ENCODE measurements at regions not wholly inside any gene's neighbourhood (a gene's known extent, or its start where the extent isn't known, plus 50 kb on each side); places are given as distances from the start of the nearest gene placed in this dataset.

DNA sequence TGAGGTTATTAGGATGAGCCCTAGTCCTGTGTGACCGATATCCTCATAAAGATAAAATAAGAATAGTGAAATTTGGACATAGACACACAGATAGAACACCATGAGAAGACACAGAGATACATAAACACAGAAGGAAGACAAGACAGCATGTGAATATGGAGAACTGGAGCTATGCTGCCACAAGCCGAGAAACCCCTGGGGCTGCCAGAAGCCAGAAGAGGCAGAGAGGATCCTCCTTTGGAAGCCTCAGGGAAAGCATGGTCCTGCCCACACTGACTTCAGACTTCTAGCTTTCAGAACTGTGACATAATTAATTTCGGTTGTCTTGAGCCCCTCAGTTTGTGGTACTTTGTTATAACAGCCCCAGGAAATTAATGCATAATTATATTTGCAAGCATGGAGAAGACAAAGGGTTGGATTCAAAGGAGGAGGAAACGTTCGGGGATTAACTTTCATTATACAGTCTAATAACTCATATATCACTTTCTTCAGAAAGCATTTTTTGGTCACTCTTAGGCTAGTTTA, 1501.8 kb upstream of the FLRT2 start:
- intact Hi-C loops (cut with DNase I, micrococcal nuclease) = no loop called here
- DNase-seq = no peak
- Mint-ChIP-seq H3K9me3 (ENCODE audit: low read depth) (peaks cover 10% of the 10 kb centered on the region), H3K27me3 (no peaks in the 10 kb centered on the region), H3K36me3 (ENCODE audit: low read depth) (no peaks in the 10 kb centered on the region), H3K4me3 (no peak overlapping the region), H3K4me1 (no peaks in the 10 kb centered on the region), H3K27ac (no peak overlapping the region)
- ATAC-seq = no peak
- CTCF ChIA-PET = no interaction called here
- POLR2A ChIA-PET = no interaction called here

GRCh38 chr14:84029246-84029645, 1500.7 kb upstream of the FLRT2 start:
- no peak for ATAC-seq
- Mint-ChIP-seq H3K27me3 (no peaks in the 10 kb centered on the region), H3K4me1 (no peaks in the 10 kb centered on the region), H3K36me3 (ENCODE audit: low read depth) (no peaks in the 10 kb centered on the region), H3K27ac (no peak overlapping the region), H3K4me3 (no peak overlapping the region), H3K9me3 (ENCODE audit: low read depth) (peaks cover 2% of the 10 kb centered on the region)
- ChIA-PET CTCF (no interaction called here), POLR2A (no interaction called here)
- no peak for DNase-seq
- intact Hi-C loops (cut with DNase I, micrococcal nuclease) = no loop called here

- H3K27me3 Mint-ChIP-seq = no peaks in the 10 kb centered on the region
- H3K27ac Mint-ChIP-seq = no peak overlapping the region
- no peaks in the 10 kb centered on the region for H3K9me3 Mint-ChIP-seq (ENCODE audit: low read depth)
- no peaks in the 10 kb centered on the region for H3K4me1 Mint-ChIP-seq
- intact Hi-C loops (cut with DNase I, micrococcal nuclease) = no loop called here
- CTCF ChIA-PET = no interaction called here
- H3K4me3 Mint-ChIP-seq = no peak overlapping the region
- POLR2A ChIA-PET = no interaction called here
- ATAC-seq = no peak
- no peaks in the 10 kb centered on the region for H3K36me3 Mint-ChIP-seq (ENCODE audit: low read depth)
- DNase-seq = no peak
These were observed 1500.2 kb upstream of the FLRT2 start for GRCh38 chr14:84029720-84030119.

GRCh38 chr14:84036840-84037239, 1493.1 kb upstream of the FLRT2 start:
- Mint-ChIP-seq H3K4me1 (peaks cover 6% of the 10 kb centered on the region), H3K4me3 (no peak overlapping the region), H3K27ac (no peak overlapping the region), H3K36me3 (ENCODE audit: low read depth) (no peaks in the 10 kb centered on the region), H3K27me3 (no peaks in the 10 kb centered on the region), H3K9me3 (ENCODE audit: low read depth) (peaks cover 12% of the 10 kb centered on the region)
- ATAC-seq = peak; percentile 61
- ChIA-PET POLR2A (no interaction called here), CTCF (no interaction called here)
- DNase-seq = no peak
- intact Hi-C loops (cut with DNase I, micrococcal nuclease) = no loop called here

DNA sequence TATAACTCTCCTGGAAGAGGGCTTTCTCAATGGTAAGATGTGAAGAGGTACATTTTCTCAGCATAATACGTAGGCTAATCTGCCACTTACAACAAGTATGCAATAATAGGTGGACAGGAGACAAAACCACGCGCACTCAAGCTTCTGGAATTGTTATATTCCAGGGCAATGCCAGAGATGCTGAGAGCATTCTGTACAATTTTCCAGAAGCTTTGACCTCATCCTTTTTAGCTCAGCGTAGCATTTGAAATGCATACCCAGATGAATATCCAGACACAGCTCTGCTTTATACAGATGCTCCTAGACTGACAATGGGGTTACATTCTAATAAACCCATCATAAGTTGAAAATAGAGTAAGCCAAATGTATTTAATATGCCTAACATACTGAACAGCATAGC, 1492.4 kb upstream of the FLRT2 start:
- ATAC-seq (no peak), DNase-seq (no peak)
- ChIA-PET CTCF (no interaction called here), POLR2A (no interaction called here)
- H3K27me3 Mint-ChIP-seq = no peaks in the 10 kb centered on the region
- H3K27ac Mint-ChIP-seq = no peak overlapping the region
- H3K36me3 Mint-ChIP-seq (ENCODE audit: low read depth) = no peaks in the 10 kb centered on the region
- intact Hi-C loops (cut with DNase I, micrococcal nuclease) = no loop called here
- peaks cover 6% of the 10 kb centered on the region for H3K4me1 Mint-ChIP-seq
- peaks cover 12% of the 10 kb centered on the region for H3K9me3 Mint-ChIP-seq (ENCODE audit: low read depth)
- H3K4me3 Mint-ChIP-seq = no peak overlapping the region

DNA sequence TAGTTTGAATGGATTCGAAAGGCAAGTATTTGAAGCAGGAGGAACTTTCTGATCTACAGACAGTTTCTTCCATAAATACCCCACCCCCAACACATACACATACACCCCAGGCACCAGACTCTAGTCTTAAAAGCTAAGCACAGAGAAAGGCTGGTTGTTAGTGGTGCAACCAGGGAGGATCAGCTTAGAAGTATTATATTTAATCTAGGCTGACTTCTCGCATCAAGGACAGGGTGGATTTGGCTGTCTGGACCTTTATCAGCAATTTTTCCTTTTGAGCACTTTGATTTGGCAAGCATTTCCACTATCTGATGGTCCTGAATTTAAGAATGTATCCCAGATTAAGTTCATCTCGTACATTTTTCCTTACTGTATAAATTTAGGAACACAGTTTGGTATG, 1489.8 kb upstream of the FLRT2 start:
- CTCF ChIA-PET = no interaction called here
- ATAC-seq = no peak

GRCh38 chr14:84041421-84041820, 1488.5 kb upstream of the FLRT2 start:
- Mint-ChIP-seq H3K36me3 (ENCODE audit: low read depth) (no peaks in the 10 kb centered on the region), H3K27ac (no peak overlapping the region), H3K27me3 (no peaks in the 10 kb centered on the region), H3K4me3 (no peak overlapping the region), H3K9me3 (ENCODE audit: low read depth) (peaks cover 12% of the 10 kb centered on the region), H3K4me1 (peaks cover 6% of the 10 kb centered on the region)
- ChIA-PET CTCF (no interaction called here), POLR2A (interaction anchor here (0.6 kb wide), 1 partner anchor 1292 kb away, joined by 4 read pairs; no protein-coding TSS in a partner anchor)
- intact Hi-C loops (cut with DNase I, micrococcal nuclease) = no loop called here
- no peak for ATAC-seq
- DNase-seq = no peak

More for the DNA sequence above, 1489.8 kb upstream of the FLRT2 start:
- H3K27ac Mint-ChIP-seq = no peak overlapping the region
- H3K27me3 Mint-ChIP-seq = no peaks in the 10 kb centered on the region
- intact Hi-C loops (cut with DNase I, micrococcal nuclease) = no loop called here
- H3K4me1 Mint-ChIP-seq = peaks cover 6% of the 10 kb centered on the region
- peaks cover 12% of the 10 kb centered on the region for H3K9me3 Mint-ChIP-seq (ENCODE audit: low read depth)
- POLR2A ChIA-PET = no interaction called here
- H3K36me3 Mint-ChIP-seq (ENCODE audit: low read depth) = no peaks in the 10 kb centered on the region
- H3K4me3 Mint-ChIP-seq = no peak overlapping the region
- no peak for DNase-seq

- no peak overlapping the region for H3K27ac Mint-ChIP-seq
- ChIA-PET POLR2A (no interaction called here), CTCF (no interaction called here)
- peaks cover 3% of the 10 kb centered on the region for H3K9me3 Mint-ChIP-seq (ENCODE audit: low read depth)
- DNase-seq = no peak
- intact Hi-C loops (cut with DNase I, micrococcal nuclease) = no loop called here
- H3K36me3 Mint-ChIP-seq (ENCODE audit: low read depth) = no peaks in the 10 kb centered on the region
- no peaks in the 10 kb centered on the region for H3K27me3 Mint-ChIP-seq
- no peak overlapping the region for H3K4me3 Mint-ChIP-seq
- ATAC-seq = no peak
- H3K4me1 Mint-ChIP-seq = no peaks in the 10 kb centered on the region
These were observed 1487.0 kb upstream of the FLRT2 start for GRCh38 chr14:84042992-84043391.

- Mint-ChIP-seq H3K36me3 (ENCODE audit: low read depth) (no peaks in the 10 kb centered on the region), H3K9me3 (ENCODE audit: low read depth) (peaks cover 6% of the 10 kb centered on the region), H3K4me1 (no peaks in the 10 kb centered on the region), H3K27me3 (no peaks in the 10 kb centered on the region), H3K27ac (no peak overlapping the region), H3K4me3 (no peak overlapping the region)
- intact Hi-C loops (cut with DNase I, micrococcal nuclease) = no loop called here
- ChIA-PET CTCF (interaction anchor here (1.5 kb wide), 1 partner anchor 9 kb away, joined by 4 read pairs; no protein-coding TSS in a partner anchor), POLR2A (no interaction called here)
- DNase-seq (no peak), ATAC-seq (no peak)
These were observed 1465.4 kb upstream of the FLRT2 start for GRCh38 chr14:84064316-84065125.

DNA sequence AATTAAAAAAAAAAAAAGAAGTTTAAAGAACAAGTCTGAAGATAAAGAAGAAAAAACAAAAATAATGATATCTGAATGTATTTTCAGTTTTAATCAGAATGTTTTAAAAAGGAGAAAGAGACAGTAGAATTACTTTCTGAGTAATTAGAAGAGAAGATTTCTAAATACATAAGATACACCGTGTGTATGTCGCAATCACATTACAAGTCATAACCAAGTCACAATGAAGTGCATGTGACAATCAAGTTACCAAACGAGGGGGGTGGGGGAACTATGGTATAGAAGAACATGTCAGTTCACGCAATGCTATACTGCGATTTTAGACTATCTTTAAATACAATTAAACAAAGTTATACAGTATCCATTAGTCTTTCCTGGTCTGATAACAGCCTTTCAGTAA, 1464.1 kb upstream of the FLRT2 start:
- ATAC-seq (no peak), DNase-seq (no peak)
- Mint-ChIP-seq H3K4me3 (no peak overlapping the region), H3K27me3 (no peaks in the 10 kb centered on the region), H3K36me3 (ENCODE audit: low read depth) (no peaks in the 10 kb centered on the region), H3K4me1 (no peaks in the 10 kb centered on the region), H3K9me3 (ENCODE audit: low read depth) (peaks cover 6% of the 10 kb centered on the region), H3K27ac (no peak overlapping the region)
- intact Hi-C loops (cut with DNase I, micrococcal nuclease) = no loop called here
- ChIA-PET CTCF (no interaction called here), POLR2A (no interaction called here)

- intact Hi-C loops (cut with DNase I, micrococcal nuclease) = no loop called here
- H3K27ac Mint-ChIP-seq = no peak overlapping the region
- no peaks in the 10 kb centered on the region for H3K4me1 Mint-ChIP-seq
- DNase-seq = no peak
- no peaks in the 10 kb centered on the region for H3K36me3 Mint-ChIP-seq (ENCODE audit: low read depth)
- ChIA-PET POLR2A (no interaction called here), CTCF (interaction anchor here (0.5 kb wide), 1 partner anchor 423 kb away, joined by 3 read pairs; no protein-coding TSS in a partner anchor)
- H3K27me3 Mint-ChIP-seq = no peaks in the 10 kb centered on the region
- ATAC-seq = no peak
- no peak overlapping the region for H3K4me3 Mint-ChIP-seq
- peaks cover 2% of the 10 kb centered on the region for H3K9me3 Mint-ChIP-seq (ENCODE audit: low read depth)
These were observed 1461.7 kb upstream of the FLRT2 start for GRCh38 chr14:84068288-84068687.

- no peak for ATAC-seq
- Mint-ChIP-seq H3K4me3 (no peak overlapping the region), H3K36me3 (ENCODE audit: low read depth) (no peaks in the 10 kb centered on the region), H3K4me1 (no peaks in the 10 kb centered on the region), H3K27ac (no peak overlapping the region), H3K9me3 (ENCODE audit: low read depth) (no peaks in the 10 kb centered on the region), H3K27me3 (no peaks in the 10 kb centered on the region)
- POLR2A ChIA-PET = no interaction called here
- CTCF ChIA-PET = no interaction called here
- intact Hi-C loops (cut with DNase I, micrococcal nuclease) = no loop called here
- no peak for DNase-seq
These were observed 1458.9 kb upstream of the FLRT2 start for GRCh38 chr14:84071061-84071460.
